ENCODE measurements at regions not wholly inside any gene's neighbourhood (a gene's known extent, or its start where the extent isn't known, plus 50 kb on each side); places are given as distances from the start of the nearest gene placed in this dataset.
"Not testable (repeated sequence)": the region's sequence is repeated elsewhere in the genome, so short reads cannot be mapped to it uniquely, and the experiment has no call there.

GRCh38 chr1:143784239-143784882 is 187.4 kb downstream of the FAM72C start:
- not testable (repeated sequence) for DNase-seq (ENCODE audit: low read depth)

GRCh38 chr1:143778178-143778577 is 193.6 kb downstream of the FAM72C start:
- not testable (repeated sequence) for DNase-seq (ENCODE audit: low read depth)

- not testable (repeated sequence) for DNase-seq (ENCODE audit: low read depth)
Observed at GRCh38 chr1:143764831-143765230, 207.0 kb downstream of the FAM72C start.

GRCh38 chr1:143760366-143760765 is 211.4 kb downstream of the FAM72C start:
- DNase-seq (ENCODE audit: low read depth): not testable (repeated sequence)

- not testable (repeated sequence) for DNase-seq (ENCODE audit: low read depth)
Observed at GRCh38 chr1:143755961-143756360, 215.8 kb downstream of the FAM72C start.

- peak; percentile 18 for DNase-seq (ENCODE audit: low read depth)
Observed at GRCh38 chr1:143748906-143749305, 222.9 kb downstream of the FAM72C start.

- DNase-seq (ENCODE audit: low read depth): no peak
Observed at GRCh38 chr1:143736562-143736961, 235.2 kb downstream of the FAM72C start.

- no peak for DNase-seq (ENCODE audit: low read depth)
Observed at GRCh38 chr1:143735764-143736461, 235.9 kb downstream of the FAM72C start.

- DNase-seq (ENCODE audit: low read depth): not testable (repeated sequence)
Observed at GRCh38 chr1:143734261-143734660, 237.5 kb downstream of the FAM72C start.

- not testable (repeated sequence) for DNase-seq (ENCODE audit: low read depth)
Observed at GRCh38 chr1:143730890-143731289, 240.9 kb downstream of the FAM72C start.

- DNase-seq (ENCODE audit: low read depth): not testable (repeated sequence)
Observed at GRCh38 chr1:143729449-143730111, 242.2 kb downstream of the FAM72C start.

- DNase-seq (ENCODE audit: low read depth): not testable (repeated sequence)
Observed at GRCh38 chr1:143728802-143729448, 242.9 kb downstream of the FAM72C start.

GRCh38 chr1:143727263-143727662 is 244.5 kb downstream of the FAM72C start:
- no peak for DNase-seq (ENCODE audit: low read depth)

GRCh38 chr1:143721024-143721373 is 250.8 kb downstream of the FAM72C start:
- no peak for DNase-seq (ENCODE audit: low read depth)

- no peak for DNase-seq (ENCODE audit: low read depth)
Observed at GRCh38 chr1:143720087-143721023, 251.4 kb downstream of the FAM72C start.

GRCh38 chr1:143718524-143718923 is 253.3 kb downstream of the FAM72C start:
- no peak for DNase-seq (ENCODE audit: low read depth)

GRCh38 chr1:143718021-143718420 is 253.8 kb downstream of the FAM72C start:
- no peak for DNase-seq (ENCODE audit: low read depth)

GRCh38 chr1:143717434-143717833 is 254.4 kb downstream of the FAM72C start:
- DNase-seq (ENCODE audit: low read depth): no peak

GRCh38 chr1:143714913-143715312 is 256.9 kb downstream of the FAM72C start:
- DNase-seq (ENCODE audit: low read depth): not testable (repeated sequence)

- not testable (repeated sequence) for DNase-seq (ENCODE audit: low read depth)
Observed at GRCh38 chr1:143709606-143710259, 262.1 kb downstream of the FAM72C start.

GRCh38 chr1:143702739-143703138 is 269.0 kb downstream of the FAM72C start:
- DNase-seq (ENCODE audit: low read depth): not testable (repeated sequence)

Measured in CMK (cell line).